GM19351 (cell line): ENCODE measurements at regions not wholly inside any gene's neighbourhood (a gene's known extent, or its start where the extent isn't known, plus 50 kb on each side); places are given as distances from the start of the nearest gene placed in this dataset.
A peak's percentile ranks its signal among the peaks of the same experiment; 100 is the strongest.

Experiments
- ATAC-seq: cut with Tn5 transposase; IDR thresholded peaks from one replicate; pipeline ENCODE4 v1.9.1; 2021; ENCODE audit warnings: mild to moderate bottlenecking, moderate library complexity; ENCODE audit not compliant: unreplicated experiment

- no peak for ATAC-seq
Observed at GRCh38 chr11:123378096-123378495, 52.0 kb upstream of the GRAMD1B start.

- ATAC-seq, result no peak
Observed at GRCh38 chr11:123377355-123377754, 52.7 kb upstream of the GRAMD1B start.

GRCh38 chr11:123375832-123376231 lies 54.2 kb upstream of the GRAMD1B start:
- ATAC-seq, result no peak

DNA sequence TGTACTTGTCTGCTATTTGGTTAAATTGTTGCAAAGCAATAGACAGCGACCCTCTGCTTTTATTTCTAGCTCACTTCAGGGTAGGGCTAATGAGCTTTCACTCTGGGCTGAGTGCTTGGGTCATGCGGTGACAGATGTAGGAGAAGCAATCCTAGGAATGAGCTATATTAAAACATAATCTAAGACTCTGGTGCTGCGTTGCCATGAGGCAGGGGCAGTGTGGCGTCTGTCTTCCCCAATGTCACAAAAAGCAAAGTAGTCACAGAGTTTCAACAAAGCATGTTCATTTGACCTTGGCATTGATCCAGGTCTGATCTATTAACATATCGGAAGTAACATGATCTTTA lies 55.5 kb upstream of the GRAMD1B start:
- no peak for ATAC-seq

- no peak for ATAC-seq
Observed at GRCh38 chr11:123373754-123374621, 56.1 kb upstream of the GRAMD1B start.

GRCh38 chr11:123371506-123372297 lies 58.4 kb upstream of the GRAMD1B start:
- no peak for ATAC-seq

DNA sequence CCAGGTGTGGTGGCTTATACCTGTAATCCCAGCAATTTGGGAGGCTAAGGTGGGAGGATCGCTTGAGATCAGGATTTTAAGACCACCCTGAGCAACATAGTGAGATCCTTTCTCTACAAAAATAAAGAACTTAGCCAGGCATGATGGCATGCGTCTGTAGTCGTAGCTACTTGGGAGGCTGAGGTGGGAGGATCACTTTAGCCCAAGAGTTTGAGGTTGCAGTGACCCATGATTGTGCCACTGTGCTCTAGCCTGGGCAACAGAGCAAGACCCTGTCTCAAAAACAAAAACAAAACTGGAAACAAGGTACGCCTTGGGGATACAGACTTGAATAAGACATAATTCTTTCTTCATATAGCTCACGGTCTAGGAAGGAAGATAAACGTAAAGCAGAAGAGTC lies 63.1 kb upstream of the GRAMD1B start:
- ATAC-seq, result no peak

DNA sequence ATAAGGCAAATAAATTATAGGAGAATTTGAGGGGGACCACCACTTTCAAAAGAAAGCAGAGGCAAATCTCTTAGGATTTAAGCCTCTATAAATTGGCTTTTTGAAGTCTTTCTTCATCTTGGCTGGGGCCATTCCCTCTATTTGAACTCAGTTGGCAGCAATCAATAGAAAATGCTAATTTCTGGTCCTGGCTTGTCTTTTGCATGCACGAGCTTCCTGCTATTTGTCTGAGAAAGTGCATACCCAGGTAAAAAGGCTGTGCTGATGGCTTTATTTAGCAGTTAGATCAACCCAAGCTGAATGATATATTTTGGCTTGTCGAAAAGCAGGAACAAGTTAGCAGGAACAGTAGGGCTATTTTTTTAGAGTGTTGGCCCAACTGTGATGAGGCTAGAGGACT lies 64.1 kb upstream of the GRAMD1B start:
- ATAC-seq, result no peak

- no peak for ATAC-seq
Observed at GRCh38 chr11:123364080-123364479, 66.0 kb upstream of the GRAMD1B start.

- ATAC-seq, result no peak
Observed at GRCh38 chr11:123363556-123363955, 66.5 kb upstream of the GRAMD1B start.

DNA sequence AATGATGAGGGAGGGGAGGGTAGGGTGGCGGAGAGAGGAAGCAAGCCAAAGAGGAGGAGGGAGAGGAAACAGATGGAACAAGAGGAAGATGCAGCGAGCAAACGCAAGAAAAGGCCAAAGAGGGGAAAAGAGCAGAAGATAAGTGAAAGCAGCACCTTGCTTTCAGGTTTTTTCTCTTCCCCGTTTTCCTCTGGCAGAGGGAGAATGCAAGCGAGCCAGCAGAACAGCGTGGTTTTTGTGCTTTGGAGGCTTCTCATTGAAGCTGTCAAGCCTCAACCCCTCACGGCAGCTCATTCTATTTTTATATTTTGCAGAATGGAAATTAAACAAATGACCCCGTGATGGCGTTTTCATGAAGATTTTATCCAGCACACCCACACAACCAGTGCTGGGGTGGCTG lies 67.1 kb upstream of the GRAMD1B start:
- no peak for ATAC-seq

GRCh38 chr11:123362186-123362585 lies 67.9 kb upstream of the GRAMD1B start:
- no peak for ATAC-seq

- no peak for ATAC-seq
Observed at GRCh38 chr11:123361110-123361509, 69.0 kb upstream of the GRAMD1B start.

DNA sequence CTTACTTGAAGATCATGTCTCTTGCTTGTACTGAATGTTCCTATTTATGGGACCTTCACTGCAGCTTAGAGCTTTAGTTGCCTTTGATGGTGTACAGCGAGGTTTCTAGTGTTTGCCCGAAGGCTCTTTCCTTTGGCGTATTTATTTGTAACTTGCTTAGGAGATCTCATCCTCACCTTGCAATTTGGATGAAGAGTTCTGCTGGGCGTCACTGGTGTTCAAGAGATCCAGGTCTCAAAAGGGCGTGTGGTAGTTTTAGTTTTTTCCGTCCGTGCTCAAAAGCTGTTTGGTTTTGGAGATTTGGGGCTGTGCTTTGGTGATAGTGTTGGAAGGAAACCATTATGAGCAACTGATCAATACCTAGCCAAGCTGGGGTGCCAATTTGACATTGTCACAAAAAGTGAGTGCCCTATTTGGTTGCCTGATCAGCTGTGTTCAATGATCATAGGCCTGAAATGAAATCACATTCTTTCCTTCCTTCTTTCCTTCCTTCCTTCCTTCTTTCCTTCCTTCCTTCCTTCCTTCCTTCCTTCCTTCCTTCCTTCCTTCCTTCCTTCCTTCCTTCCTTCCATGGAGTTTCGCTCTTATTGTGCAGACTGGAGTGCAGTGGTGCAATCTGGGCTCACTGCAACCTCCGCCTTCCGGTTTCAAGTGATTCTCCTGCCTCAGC lies 69.7 kb upstream of the GRAMD1B start:
- no peak for ATAC-seq

DNA sequence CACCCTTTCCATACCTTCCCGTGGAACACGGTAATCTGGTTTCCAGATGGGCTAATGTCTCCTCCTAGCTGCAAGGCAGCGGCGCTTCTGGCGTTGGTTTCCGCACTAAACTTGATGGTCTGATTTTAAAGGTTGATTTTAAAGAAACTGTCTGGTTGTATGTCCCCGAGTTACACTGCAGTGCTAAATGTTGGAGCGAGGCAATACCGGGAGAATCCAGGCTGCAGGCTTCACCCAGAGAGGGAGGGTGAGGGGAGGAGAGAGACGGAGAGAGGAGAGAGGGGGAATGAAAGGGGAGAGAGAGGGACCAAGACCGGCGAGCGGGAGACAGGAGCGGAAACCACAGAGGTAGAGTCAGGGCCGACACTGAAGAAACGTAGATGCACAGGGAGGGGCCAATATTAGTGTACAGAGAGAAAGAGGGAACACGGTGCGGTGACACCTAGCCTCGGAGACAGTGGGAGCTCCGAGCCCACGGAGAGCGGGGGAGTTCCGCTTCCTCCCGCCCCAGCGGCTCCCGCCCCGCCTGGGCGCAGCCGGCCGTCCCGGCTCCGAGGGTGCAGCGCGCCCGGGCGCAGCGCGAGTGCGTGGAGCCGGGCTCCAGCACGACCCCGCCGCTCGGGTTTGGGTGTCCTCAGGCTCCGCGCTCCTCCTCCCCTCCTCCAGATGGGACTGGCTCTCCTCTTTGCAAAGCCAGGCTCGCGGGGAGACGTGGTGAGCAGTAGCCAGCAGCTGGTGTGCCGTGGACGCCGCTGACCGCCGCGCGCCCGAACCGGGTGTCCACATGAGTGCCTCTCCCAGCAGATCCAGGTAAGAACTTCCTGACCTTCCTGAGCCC lies 71.9 kb upstream of the GRAMD1B start:
- peak; percentile 73 for ATAC-seq

- peak; percentile 9 for ATAC-seq
Observed at GRCh38 chr11:123357353-123357989, 72.6 kb upstream of the GRAMD1B start.

- ATAC-seq, result no peak
Observed at GRCh38 chr11:123356539-123356938, 73.5 kb upstream of the GRAMD1B start.

GRCh38 chr11:123354371-123354975 lies 75.6 kb upstream of the GRAMD1B start:
- ATAC-seq, result no peak

- ATAC-seq, result no peak
Observed at GRCh38 chr11:123351375-123351774, 78.7 kb upstream of the GRAMD1B start.

GRCh38 chr11:123349382-123349781 lies 80.7 kb upstream of the GRAMD1B start:
- ATAC-seq, result no peak
